NCI-H2107 (cell line): ENCODE measurements at regions not wholly inside any gene's neighbourhood (a gene's known extent, or its start where the extent isn't known, plus 50 kb on each side); places are given as distances from the start of the nearest gene placed in this dataset.

Experiments used
- DNase-seq: peaks from one replicate; lab custom pipeline; 2025; lab: John Stamatoyannopoulos, UW

DNA sequence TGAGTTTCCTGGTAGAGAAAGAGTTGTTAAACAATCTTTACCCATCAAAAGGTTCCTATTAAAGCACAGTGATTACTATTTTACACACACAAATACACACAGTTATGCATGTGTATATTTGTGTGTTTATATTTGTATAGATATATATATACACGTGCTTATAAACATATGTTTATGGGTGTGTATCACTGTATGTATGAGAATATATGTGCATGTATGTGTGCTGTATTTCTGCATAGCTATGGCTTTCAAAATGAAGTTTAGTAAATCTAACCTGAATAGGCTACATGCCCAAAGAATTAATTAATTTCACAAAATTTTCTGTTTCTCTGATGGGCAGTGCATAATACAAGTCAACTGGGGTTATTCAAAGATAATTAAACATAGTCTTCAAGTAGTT is 723.1 kb upstream of the KIRREL3 start:
- no peak for DNase-seq

DNA sequence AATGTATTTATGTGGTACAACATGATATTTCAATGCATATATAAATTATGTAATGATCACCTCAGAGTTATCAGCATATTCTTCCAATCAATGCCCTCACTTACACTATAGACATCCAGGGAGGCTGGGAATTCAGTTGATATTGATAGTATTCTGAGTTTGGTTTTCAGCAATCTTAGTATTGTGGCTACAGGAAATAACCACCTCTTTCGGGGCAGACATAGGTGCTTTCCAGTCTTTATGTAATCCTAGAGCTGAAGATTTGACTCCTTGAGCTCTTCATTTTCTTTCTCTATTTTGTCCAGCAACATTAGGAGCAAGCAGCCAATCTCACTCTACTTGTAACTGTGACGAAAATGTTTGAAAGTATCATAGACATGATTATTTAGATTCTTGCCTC is 712.7 kb upstream of the KIRREL3 start:
- no peak for DNase-seq

DNA sequence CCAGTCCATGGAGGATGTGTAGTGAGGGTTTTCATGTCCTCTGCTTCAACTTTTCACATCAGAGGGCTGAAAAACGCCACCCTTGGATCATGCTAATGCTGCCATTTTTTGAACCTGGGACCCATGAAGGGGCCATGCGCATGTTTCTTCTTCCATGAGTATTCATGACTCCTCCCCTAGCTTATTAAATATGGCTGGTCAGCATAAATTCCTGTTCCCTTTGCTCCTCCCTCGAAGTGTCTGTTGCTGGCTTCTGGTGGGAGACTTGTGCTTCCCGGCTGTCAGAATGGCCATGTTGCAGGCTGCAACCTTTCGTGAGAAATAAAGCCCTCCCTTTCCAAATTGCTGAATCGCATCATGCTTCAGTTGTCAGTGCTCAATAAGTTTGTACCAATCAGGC is 711.2 kb upstream of the KIRREL3 start:
- DNase-seq, result no peak

DNA sequence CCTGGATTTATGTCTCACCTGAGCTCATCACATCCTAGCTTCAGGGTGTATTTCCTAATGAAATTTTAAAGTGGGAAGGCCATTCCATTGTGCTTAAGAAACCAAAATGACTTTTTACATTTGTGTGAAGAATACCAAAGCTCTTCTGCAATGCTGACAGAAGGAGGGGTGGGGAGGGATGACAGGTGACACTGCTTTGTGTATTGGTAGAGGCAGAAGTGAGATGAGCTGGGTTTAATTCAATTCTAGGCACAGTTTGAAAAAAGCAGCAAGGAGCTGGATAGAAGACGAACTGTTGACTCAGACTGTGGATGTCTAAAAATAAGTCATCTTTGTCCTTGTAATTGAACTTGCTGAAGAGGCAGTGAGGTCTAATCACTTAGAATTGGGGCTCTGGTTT is 710.3 kb upstream of the KIRREL3 start:
- no peak for DNase-seq

DNA sequence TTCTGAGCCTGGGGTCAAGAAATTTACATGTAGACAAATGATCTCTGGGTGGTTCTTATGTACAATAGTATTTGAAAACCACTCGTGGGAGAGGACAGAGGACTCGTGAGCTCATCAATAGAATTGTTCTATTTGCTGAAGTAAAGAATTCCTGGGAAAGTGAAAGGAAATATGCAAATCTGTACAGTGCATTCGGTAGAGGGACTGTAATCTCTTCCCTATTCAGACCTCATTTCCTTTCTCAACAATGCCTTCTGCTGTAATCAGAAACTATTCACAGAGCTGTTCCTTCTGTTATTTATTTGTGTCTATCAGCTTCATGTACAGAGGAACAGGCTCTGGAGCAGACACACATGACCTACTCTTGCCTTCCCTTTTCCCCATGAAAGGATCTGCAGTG is 709.4 kb upstream of the KIRREL3 start:
- no peak for DNase-seq

DNA sequence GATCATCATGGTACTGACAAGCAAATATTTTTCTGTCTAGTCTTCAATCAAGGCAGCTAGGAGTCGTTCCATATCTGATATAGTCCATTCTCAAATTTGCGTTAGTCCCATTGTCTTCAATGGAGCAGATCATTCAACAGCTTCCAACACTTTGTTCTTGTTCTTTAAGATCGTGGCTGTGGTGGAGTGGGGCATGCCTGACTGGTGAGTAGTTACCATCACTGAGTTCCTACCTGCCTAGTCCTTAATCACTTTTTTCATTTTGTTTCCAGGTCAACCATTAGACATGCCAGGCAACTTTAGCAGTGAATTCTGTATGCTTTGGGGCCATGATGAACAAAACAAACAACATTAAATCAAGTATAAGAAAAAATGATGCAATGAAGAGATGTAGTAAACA is 693.1 kb upstream of the KIRREL3 start:
- no peak for DNase-seq

DNA sequence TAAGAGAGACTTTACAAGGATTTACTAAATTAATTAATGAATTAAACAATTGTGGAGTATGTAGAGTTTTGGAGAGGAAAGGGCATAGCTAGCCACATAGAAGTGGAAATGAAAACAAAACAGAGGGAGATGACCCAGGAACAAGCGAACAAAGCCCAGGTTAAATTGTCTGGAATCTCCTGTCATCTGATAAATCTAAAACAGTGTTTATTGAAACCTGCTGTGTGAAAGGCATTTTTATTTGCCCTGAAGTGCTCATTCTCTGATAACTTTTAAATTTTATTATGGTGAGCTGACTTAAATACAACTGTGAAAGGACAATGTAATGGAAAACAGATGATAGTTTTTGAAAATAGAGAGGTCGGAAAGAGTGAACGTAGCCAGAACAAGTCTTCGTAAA is 682.8 kb upstream of the KIRREL3 start:
- DNase-seq, result no peak

DNA sequence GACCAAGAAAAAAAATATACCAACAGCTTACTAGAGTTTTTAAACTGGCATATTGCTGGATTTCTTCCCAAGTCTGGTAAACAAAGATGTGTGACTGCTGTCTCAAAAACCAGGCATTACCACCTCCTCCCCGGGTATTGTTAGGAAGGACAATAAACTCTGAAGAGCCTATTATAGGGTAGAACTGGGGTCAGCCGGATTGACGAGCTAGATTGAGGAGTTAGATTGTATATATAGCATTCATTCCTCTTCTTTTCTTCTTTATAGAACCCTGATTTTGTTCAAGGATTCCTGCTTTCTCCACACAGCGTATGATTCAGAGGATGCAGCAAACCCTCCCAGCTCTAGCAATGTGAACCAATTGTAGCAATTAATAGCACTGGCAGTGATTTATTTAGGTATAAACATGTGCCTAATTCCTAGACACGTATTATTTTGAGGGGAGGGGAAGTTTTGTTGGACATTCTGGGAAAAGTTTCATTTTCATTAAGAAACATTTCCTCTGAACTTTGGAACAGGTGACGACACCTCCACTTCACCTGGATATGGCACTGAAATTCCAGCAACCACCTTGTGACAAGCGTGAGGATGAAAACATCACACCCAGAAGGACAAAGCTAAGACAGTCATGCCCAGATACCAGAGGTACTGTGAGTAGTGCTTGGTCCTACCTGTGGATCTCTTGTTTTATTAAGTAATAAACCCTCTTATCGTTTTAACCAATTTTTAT is 679.4 kb upstream of the KIRREL3 start:
- DNase-seq, result no peak

DNA sequence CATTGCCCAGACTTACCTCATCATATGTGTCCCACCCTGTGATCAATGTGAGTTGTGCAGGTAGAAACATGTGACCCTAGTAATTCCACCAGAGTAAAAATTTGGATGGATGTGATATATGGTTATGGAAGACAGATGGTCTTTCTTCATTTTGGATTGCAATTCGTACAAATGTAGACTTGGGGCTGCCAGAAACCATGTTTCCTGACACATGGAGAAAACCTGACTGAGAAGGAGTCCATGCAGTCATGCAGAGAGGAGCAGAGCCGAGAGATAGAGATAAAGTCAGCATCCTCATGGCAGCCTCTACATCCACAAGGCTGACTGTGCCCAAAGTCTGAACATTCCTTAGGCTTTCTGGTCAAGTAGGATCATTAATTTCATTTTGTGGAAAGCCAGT is 678.1 kb upstream of the KIRREL3 start:
- no peak for DNase-seq

DNA sequence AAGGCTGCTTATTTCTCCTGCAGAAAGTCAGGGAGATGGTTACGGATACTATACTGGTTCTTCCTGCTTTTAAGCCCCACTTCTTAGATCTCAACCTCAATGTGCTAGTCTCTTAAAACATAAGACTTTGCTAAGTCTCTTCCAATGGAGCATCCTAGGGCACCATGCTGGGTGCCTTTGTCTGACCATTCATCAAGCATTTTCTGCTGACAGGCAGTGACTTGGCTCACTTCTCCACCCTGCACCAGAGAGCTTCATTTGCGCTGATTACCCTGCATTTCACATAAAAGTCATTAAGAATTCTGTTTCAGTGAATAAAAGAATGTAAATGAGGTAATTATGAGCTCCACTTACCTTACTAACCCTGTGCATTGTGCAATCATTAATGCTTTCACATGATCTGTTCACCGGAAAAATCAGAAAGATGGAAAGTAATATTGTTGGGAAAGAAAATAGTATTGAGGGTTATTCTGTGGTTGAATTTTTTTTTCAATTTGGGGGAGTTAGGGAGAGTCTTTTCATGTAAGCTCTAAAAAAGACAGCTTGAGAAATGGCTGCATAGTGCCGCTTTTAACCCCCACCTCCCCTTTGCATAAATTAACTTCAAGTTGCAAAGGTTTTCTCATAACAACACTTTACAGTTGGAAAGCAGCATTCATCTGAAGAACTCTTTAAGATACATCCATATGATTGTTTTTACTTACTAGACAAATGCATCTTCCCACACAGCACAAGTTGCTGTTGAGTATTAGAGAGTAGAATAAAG is 677.3 kb upstream of the KIRREL3 start:
- DNase-seq, result no peak

DNA sequence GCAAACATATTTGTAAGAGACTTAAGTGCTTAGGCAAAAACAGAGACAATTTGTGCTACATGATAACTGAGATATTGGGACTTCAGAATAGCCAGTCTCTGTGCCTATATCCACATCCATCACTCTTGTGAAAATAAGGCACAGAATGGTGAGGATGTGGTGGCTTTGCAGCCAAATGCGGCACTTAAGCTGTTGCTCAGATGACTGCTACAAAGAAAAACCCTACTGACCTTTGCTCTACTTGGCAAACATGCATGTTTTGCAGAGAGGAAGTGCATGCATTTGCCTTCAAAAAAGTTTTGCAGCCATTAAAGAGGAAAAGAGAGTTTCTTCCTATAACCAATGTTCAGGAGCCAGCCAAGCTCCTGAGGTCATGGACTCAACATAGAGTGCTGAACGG is 675.0 kb upstream of the KIRREL3 start:
- no peak for DNase-seq

DNA sequence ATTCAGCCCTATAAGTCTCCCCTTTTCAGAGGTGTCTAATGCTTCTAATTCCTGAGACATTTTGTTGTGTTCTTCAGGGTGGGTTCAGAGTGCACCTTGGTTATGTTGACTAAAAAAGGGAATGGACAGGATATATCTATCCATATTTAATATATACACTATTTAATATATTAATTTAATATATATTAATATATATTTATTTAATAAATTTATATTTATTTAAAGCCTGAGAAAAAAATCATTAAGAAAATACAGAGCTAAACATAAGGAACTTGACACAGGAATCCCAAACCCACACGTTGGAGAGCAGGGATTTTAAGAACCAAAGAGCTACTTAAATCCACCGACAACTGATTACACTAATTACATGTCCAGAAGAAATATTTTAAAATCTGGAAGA is 674.2 kb upstream of the KIRREL3 start:
- no peak for DNase-seq

DNA sequence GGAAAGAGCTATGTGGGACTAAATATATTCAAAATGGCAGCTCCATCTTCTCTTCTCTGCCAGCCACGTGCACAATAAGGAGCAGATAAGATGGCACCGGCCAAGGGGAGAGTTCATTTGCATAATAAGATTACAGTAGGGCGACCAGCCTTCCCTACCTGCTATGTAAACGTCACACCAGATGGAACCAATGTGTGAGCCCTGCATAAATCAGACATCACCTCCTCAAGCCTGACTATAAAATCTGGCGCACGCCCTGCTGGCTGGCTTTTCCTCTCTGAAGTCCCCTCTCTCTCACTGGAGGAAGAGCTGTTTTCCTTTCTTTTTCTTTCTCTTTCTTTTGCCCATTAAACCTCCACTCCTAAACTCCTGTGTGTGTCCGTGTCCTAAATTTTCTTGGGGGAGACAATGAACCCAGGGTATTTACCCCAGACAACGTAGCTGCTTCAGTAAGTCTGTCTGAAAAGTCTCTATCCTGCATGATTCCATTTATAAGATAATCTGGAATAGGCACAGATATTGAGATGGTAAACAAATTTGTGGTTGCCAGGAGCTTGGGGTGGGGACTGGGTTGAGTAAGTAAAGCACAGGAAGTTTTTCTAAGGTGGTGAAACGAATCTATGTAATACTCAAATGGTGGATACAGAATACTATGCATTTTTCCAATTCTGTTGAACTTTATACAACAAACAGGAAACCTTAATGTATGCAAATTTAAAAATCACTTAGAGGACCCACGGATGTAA is 670.0 kb upstream of the KIRREL3 start:
- DNase-seq, result no peak

DNA sequence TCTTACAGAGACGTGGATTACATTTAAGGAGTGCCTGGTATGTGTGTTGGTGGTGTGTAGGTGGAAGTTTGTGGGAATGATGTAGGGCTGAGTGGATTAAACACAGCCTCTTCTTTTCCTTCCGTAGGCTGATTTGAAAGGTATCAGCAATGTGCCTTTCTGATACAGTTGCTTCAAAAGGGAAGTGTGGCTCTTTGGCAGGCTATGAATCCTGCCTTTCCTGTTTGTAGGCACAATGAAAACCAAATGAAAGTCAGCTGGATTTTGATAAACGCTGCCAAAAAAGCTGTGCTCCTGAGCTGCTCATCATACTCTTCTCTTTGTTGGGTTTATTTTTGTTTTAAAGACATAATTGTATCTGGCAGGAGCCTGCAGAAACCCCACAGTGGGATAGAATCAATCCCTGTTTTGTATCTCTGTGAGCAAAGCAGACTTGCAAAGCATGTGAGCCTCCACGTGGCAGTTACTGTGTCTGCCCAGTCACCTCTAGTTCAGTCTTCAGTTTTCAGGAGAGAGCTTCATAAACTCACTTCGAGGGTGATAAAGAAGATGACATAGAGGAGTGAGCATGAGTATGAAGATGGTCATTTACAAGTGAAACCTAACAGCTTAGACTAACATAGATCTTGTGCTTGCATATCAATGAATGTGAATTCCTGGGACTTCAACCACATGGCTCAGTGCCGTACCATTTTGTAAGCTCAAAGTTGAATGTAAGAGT is 655.7 kb upstream of the KIRREL3 start:
- DNase-seq, result no peak

DNA sequence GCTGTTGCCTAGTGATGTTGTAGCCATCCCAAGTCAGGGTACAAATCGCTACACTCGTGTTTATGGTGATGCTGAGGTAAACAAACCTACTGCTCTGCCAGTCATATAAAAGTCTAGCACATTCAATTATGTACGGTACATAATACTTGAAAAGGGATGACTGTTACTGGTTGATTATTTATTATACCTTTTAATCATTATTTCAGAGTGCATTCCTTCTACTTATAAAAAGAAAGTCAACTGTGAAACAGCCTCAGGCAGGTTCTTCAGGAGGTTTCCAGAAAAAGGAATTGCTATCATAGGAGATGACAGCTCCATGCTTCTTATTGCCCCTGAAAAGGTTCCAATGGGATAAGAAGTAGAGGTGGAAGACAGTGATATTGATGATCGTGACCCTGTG is 652.5 kb upstream of the KIRREL3 start:
- no peak for DNase-seq

DNA sequence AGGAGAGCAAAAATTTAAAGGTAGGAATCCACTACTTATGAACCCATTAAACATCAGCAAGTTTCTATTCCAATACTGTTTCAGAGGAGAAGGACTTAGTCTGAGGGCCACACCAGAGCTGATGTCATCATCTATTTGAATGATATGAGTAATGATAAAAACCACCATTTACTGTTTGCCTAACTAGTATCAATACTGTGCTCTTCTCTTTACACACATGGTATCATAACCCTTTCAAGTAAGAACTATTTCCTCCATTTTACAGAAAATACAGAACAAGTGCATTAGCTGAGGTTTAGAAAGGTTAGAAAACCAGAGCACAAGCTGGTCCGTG is 651.3 kb upstream of the KIRREL3 start:
- DNase-seq, result no peak

DNA sequence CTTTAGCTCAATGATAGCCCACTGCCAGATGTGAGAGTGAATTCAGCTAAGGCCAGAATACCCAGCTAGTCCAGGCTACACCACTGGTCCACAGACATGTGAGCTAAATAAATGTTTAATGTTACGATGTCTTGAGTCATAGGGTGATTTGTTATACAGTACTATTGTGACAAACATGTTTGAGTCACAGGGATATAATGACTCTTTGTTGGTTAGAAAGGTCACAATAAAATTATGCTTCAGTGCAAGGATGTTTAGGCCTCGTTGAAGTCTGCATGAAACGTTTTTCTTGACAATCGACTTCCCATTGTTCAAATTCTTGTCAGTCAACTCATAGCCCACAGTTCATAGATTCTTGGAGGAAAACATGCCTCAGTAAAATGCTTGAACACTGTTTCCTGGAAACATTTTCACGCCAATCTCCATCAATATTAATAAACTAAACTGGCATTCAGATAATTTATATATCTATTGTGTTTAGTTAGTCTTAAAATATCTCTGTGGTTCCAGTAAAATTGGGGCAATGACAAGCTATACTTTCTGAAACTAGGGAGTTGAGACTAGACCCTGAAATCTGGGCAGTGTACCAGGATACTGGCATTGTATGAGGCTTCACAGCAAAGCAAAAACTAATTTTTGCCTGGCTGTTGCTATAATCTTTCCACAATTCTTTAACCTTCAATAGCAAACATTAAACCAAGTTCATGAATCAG is 650.8 kb upstream of the KIRREL3 start:
- no peak for DNase-seq

DNA sequence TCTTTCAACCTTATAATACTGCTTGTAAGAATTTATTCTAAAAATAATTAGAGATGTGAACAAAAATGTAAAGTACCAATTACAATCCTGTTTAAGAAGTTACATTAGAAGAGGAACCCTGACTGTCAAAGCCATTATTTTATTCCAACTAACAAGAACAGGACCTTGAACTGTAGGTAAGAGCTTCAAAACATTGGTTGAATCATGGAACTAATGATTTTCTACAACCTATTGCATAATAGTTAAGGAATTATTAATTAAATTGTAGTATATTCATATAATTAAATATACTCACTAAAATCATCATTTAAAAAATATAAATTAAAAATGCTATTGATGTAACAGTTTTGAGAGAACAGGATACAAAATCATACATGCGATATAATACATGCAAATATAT is 649.4 kb upstream of the KIRREL3 start:
- DNase-seq, result no peak

DNA sequence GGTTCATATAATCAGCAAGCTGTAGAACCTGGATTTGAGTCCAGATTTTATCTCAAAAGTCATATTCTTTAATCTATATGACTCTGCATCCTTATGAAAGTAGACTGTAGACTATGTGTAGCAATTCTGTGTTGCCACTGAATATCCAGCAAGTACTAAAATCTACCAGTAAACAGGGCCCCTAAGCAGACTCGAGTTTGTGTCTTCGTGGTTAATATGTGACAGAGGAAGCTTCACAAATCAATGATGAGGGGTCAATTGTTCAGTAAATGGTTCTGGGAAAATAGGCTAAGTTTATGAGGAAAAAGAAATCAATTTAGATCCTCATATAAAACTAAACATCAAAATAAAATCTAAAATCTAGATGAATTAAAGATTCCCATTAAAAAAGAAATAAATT is 648.5 kb upstream of the KIRREL3 start:
- no peak for DNase-seq

DNA sequence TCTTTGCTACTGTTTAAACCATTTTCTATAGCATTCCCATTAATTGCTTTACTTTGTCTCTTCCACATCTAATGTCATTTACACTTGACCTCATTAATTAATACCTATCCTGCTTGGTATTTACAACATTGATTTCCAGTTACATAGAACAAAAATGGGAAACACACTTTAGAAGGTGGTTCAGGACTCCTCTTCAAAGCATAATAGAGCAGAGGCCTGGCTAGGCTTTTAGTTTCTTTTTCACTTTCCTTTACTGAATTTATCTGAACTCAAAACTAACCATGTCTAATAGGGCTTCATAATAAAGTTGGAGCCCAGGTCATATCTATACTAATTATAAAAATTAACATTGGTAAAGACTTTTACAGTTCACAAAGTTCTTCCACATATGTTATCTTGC is 648.0 kb upstream of the KIRREL3 start:
- DNase-seq, result no peak

DNA sequence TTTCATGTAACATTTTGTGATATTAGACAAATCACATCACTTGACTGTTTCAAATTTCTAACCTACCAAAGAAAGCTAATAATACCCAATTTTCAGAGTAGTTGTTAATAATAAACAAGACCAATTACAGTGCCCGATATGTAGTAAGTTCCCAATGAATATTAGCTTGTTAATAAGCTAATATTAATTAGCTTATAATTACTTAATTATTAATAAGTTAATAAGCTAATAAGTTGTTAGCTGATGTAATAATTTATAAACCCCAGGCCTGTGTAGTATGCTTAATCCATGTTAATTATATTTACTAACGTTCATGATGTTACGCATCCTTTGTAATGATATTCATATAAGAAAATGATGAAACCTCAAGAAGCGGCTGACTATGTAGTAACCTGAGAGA is 643.8 kb upstream of the KIRREL3 start:
- no peak for DNase-seq
